HG03280 (cell line): ENCODE measurements at regions not wholly inside any gene's neighbourhood (a gene's known extent, or its start where the extent isn't known, plus 50 kb on each side); places are given as distances from the start of the nearest gene placed in this dataset.

ENCODE experiments used
- ATAC-seq: cut with Tn5 transposase; IDR thresholded peaks from one replicate; pipeline ENCODE4 v1.9.1; 2021; ENCODE audit warnings: mild to moderate bottlenecking, moderate library complexity; ENCODE audit not compliant: unreplicated experiment

DNA sequence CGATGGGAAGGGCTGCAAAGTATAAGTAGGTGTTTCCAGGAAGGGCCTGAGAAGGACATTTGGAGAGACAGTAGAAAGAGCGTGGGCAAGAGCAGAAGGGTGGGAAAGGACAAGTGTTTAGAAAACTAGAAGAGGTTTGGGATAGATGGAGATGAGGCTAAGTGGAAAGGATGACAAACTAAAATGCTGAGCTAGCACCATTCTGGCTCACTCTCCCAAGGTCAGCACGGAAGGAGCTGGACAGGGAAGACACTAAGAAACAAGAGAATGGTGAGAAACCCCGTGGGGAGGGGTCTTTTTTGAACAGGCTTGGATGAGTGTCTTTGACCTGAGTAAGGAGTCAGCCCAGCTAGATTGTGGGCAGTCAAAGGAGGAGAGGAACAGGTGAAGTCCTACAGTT is 286.0 kb downstream of the CDK5RAP2 start:
- no peak for ATAC-seq

DNA sequence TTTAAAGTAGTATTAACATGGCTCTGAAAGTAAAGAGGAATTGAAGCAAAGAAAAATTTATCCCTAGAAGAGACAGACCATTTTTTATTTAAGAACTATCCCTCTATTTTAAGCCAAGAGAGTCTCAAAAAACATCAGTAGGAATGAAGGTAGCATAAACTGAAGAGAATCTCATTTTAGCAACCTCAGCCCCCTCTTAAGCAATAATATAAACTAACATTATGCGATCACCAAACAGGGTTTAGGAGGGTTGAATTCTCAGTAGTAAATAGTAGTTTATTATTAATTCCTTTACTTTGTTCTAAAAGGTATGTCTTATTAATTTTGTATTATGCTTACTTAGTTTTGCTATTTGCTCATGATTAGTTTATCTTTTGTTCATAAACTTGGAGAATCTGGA is 287.4 kb downstream of the CDK5RAP2 start:
- no peak for ATAC-seq

DNA sequence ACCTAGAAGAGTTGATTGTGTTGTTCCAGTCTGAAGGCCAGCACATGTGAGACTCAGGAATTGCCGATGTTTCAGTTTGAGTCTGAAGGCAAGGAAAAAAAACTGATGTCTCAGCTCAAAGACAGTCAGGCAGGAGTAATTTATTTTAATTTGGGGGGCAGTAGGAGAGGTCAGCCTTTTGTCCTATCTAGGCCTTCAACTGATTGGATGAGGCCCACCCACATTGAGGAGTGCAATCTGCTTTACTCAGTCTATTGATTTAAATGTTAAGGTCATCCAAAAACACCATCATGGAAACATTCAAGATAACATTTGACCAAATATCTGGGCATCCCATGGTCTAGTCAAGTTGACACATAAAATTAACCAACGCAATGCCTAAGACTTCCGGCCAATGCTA is 288.9 kb downstream of the CDK5RAP2 start:
- no peak for ATAC-seq

DNA sequence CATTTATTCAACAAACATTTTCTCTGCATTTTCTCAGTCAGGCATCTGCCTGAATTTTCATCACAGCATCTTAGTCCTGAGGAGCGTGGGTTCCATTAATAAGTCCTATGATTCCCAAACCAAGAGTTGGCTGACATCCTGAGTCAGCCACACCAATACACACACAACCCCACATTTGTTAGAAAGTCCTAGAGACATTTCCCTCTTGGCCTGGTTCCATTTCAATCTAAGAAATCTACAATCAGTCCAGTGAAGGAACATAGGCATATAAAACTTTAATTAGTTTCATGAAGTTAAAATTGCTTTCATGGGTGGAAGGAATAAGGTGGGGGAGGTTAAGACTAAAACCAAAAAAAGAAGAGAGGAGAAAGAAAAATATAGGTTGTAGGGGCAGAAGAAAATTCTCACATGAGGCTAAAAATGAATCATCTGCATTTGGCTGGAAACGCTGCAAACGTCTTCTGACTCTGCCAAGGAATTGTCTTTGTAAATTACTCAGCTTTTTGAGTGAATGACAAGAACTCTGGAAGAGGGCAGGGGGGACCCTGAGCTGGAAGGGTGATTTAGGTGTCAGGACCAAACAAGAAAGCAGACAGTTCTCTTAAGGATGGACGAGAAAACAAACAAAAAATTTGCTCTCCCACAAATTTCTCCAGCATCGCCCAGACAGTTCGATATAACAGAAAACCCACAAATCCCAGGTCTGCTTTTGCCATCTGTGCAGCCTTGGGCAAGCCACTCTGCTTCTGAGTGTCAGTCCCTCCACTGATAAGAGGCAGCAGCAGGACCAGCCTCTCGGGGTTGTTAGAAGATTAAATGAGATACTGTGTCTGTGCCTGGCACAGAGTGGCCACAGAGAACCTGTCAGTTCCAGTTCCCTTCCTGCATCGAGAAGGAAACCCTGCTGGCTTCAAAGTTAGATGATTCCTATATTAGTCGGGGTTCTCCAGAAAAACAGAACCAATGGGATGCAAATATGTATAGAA is 289.7 kb downstream of the CDK5RAP2 start:
- no peak for ATAC-seq

DNA sequence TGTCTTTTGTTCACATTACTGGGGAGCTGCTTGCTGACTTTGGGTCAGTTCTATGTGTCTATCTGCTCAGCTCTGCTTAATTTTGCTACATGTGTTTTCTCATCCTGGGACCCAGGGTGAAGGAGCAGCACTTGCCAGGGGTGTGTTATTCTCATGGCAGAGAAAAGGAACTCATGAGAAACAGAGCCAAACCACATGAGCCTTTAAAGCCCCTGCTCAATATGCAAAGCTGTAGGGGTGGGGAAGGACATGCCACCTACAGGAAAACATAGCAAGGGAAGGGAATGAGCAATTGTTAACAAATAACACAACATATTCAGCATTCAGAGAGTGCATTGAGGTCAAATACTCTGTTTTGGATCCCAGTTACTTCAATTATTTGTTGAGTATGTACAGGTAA is 290.9 kb downstream of the CDK5RAP2 start:
- no peak for ATAC-seq

DNA sequence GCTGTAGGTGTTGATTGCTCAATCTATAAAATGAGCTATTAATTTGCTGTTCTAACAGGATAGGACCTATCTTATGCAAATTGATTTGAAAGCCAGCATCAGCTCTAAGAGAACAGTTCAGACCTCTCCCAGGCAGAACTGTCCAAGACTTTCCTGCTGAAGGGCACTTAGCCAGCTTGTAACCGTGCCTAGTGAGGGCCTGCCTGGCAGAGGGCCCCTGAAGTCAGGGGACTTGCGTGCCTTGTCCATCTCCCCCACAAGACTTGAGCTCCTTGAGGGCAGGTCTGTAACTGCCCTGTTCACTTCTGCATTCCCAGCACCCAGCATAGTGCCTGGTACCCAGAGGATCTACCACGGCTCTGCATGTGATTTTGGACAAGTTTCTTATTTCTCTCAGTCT is 293.4 kb downstream of the CDK5RAP2 start:
- no peak for ATAC-seq

DNA sequence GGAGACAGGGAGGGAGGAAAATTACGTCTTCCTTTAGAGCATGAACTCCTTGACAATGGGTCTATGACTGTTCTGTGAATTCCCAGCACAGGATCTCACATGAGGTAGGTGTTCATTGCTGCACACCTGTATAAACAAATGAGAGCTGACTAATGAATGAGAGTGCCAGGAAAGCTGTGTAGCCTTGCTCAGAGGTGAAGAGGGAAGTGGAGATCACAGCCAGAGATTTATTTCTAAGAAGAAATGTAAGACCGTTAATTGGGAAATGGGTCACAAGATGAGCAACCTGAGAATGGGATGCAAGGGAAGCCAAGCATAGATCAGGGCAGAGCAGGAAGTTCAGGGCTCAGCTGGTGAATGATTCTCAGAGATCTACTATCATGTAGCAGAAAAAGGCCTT is 295.1 kb downstream of the CDK5RAP2 start:
- ATAC-seq: no peak

DNA sequence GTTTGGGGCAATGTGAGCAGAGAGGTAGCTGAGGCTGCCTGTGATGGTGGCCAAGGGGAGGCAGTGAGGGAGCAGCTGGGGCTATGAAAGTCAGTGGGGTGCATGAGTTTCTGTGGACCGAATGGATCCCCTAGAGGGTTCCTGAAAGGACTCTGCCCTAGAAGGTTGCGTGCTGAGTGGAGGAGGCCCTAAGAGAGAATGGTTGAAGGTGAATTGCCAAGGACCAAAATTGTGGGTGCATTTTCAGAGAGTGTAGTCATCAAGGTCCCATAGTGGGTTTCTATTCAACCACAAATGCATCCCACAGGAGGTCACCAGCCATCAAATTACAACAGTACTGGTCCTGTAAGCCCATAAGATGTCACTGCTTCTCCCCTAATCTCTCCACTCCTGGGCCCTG is 298.3 kb downstream of the CDK5RAP2 start:
- ATAC-seq: no peak

DNA sequence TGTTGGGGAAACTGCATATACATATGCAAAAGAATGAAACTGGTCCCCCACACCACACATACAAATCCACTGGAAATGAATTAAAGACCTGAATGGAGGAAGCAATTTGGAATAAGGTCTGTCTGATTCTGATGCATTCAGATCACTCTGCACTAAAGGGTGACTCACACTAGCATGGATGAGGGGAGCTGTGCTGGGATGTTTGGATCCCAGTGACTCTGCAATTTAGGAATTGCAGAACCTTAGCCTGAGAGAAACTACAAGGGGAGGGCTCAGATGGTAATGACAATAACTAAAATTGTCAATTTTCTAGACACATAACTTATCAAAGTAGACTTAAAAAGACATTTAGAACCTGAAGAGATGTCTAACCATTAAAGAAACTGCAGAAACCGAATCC is 312.0 kb downstream of the CDK5RAP2 start:
- no peak for ATAC-seq

DNA sequence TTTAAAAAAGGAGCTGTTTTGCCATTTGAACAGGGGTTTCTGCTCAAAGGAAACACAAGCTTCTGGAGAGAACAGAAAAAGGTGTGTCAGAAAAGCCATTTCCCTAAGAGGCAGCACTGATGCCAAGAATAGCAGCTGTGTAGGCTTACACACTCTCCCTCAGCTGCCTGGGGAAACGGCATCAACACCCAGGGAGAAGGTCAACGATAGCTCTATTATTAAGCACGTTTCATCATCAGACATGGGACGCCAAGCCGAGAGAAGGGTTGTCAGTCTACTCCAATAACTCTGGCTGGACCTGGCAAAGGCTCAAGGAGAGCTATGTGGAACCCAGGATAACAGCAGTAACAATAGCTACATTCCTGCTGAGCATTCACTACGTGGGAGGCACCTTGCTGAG is 314.2 kb downstream of the CDK5RAP2 start:
- ATAC-seq: no peak

DNA sequence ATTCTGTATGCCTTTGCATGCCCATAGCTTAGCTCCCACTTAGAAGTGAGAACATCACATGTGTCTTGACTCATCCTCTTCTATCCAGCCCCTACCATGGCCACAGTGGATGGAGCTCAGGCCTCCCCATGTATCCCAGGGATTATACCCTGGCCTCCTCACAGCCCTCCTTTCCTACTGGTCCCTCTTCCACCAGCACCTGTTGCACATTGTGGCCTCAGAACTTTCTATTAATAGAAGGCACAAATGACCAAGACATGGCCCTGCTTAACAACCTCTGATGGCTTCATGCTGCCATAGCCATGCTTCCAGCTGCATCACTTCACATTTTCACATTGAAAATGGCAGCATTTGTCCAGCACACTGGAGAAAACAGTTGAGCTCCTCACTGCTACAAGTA is 315.4 kb downstream of the CDK5RAP2 start:
- no peak for ATAC-seq

DNA sequence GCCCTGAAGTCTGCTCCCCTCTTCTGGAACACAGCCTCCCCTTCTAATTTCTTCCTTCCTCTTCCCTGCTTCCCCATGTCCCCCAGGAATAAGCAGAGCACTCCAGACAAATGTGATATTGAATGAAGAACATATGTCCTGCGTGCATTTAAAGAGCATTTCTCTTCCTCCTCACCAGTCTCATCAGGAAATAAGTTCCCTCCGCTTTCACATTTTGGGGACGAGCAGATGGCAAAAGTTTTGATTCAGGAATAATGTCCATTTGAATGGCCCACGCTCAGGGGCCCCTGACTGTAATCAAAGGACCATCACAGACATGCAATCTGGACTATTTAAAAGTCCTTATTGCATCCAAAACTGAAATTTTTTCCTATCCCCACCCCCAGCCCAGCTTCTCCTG is 316.1 kb downstream of the CDK5RAP2 start:
- no peak for ATAC-seq

DNA sequence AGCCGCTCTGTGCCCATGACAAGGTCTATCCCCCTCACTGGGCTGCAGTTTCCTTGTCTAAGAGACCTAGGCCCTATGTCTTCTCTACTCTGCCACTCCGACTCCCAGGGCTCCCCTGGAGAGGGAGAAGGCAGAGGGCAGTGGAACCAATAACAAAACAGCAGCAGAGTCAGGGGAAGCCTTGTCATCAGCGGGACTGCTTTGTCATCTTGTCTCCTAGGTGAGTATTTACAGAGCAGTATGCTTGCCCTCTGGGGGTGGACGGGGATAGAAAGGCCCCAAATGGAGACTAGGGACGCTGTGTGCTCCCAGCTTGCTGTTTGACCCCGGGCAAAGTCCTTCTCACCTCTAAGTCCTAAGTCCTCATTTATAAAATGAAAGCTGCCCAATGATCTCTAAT is 318.5 kb downstream of the CDK5RAP2 start:
- ATAC-seq: no peak

DNA sequence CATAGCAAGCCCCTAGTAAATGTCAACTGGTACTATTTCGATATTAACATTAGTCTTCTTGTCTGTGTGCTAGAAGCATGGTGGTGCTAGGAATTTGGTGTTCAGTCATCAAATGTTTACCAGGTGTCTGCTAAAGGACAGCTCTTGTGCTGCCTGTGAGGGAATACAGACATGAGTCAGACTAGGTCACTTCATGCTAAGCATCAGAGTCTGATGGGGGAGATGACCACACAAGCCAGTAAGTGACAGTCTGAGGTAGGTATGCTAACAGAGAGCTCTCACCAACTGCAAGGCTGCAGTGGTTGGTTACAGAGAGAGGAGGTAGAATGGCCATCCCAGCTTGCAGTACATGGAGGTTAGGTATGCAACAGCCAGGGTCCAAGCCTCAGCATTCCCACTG is 320.9 kb downstream of the CDK5RAP2 start:
- ATAC-seq: no peak

DNA sequence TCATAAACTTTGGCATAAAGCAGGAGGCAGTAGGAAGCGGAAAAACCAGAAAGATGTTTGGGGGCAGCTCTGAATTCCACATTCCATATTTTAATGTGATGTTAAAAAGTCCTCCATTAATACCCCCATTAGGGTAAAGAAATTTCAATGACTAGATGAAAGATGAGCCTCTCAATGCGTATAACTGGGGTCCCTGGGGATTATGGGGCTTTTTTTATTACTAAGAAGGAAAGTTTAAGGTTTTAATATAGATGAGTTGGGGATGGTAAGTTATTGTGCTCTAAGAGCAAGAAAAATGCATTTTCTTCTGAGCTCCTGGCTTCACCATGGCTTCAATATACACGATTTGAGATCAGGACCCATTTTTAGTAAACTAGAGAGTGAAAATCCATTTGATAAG is 321.9 kb downstream of the CDK5RAP2 start:
- ATAC-seq: no peak

DNA sequence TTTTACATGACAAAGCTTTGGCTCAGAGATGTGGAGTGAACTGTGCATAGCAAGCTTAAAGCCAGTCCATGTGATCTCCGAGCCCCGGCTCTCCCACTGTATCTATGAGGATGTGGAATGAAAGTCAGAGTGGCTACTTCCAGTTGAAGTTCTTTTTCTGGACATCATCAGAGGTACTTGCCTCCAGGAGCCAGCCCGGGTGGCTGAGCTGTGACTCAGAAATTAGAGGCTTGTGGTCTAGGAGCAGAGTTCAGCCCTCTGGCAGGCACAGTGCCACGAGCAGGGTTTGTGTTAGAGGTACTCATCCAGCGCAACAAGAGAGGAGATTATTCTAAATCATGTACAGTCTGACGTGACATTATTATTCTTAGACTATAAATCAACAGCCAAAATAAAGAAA is 322.5 kb downstream of the CDK5RAP2 start:
- no peak for ATAC-seq

DNA sequence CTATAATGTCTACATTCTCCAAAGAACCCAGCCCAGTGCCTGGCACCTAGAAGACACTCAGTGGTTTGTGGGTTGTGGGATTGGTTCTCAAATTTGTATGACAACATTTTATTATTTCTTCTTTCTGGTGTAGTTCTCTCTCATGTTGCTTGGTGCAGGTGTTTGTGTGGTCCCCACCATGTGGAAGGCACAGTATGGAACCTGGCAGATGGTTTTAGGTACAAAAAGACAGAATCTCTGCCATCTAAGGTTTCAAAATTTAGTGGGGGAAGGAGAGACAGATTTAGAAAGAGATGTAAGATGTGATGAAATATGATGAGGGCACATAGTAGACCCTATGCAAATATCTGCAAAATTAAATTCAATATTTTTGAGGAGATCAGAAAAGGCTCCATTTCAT is 323.8 kb downstream of the CDK5RAP2 start:
- no peak for ATAC-seq

DNA sequence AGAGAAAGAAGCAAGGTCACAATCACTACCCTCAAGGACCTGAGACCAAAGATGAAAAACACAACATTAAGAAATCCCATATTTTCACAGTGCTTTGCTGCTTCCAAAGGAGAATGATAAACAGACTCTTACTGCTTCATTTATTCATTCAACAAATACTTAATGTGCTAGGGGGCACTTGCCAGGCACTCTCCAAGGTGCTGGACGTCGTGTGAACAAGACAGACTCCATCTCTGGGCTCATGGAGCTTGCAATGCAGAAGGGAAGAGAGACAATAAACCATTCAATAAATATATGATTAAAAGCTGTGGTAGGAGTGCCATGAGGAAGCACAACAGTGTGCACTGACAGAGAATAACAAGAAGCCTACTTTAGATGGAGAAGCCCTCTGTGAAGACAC is 327.7 kb downstream of the CDK5RAP2 start:
- ATAC-seq: no peak

DNA sequence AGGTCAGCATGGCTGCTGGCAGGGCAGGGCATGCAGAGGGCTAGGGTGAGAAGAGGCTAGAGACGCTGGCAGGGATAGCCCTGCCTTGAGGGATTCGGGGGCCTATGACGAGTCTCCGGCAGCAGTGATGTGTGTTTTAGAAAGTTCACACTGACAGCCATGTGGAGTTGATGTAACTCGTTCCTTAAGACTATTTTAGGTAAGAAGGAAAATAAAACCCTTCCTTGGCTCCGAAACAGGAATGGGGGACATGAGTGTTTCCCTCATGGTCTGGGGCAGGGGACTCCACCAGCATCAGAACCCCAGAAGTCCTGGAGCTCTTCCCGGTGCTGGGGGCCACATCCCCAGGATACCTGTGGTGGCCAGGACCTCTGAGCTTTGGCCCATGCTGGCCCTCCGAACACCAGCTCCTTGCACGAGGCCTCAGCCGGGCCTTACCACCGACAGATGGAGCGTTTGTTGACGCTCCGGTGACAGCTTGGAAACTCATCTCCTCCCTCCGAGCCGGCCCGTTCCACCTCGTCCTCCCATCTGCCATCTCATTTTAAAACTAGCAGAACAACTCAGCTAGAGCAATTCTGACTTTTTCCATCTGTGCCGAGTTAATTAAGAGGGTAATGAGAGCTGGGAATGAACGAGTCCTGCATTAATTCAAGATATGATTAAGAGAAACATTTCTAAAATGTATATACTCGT is 337.7 kb downstream of the CDK5RAP2 start:
- ATAC-seq: no peak

DNA sequence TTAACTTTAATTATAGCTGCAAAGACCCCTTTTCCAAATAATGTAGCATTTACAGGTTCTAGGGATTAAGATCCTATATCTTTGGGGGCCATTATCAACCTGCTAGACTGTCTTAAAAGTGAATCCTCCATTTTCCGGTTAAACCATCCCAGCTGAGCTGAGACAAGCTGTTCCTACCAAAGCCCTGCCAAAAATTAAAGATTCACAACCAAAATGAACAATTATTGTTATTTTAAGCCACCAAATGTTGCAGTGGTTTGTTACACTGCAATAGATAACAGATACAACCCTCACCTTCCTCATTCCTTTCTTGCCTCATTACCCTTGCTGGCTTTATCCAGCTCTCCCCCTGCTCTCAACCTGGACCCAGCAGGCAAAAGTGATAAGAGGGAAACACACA is 343.4 kb downstream of the CDK5RAP2 start:
- no peak for ATAC-seq

DNA sequence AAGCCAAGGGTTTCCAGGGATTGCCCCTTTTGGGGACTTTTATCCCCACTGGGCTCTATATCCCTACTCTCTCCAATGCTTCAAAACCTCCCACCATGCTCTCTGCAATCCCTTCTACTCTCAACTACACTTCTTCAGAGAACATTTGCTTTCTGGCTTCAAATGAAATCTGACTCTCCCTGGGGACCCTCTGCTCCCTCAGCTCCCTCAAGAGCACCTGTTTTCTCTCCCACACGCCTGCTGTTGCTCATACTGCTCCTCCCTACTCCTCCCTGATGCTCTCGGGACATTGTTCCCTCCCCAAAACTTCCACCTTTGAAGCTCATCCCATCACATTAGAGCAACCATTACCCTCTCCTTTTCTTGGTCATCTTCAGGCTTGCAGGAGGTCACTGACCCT is 344.9 kb downstream of the CDK5RAP2 start:
- no peak for ATAC-seq

DNA sequence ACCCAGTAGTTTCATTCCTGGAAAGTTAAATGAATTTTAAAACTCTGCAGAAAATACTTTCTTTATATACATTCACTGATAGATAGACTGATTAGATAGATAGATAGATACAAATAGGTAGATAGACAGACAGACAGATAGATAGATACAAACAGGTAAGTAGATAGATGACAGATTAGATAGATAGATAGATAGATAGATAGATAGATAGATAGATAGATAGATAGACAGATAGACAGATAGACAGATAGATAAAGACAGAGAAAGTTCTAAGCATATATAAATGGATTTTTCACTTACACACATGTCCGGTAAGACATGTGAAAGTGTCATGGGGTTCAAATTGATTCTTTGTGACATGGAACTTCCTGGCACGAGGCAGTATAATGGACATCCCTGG is 349.7 kb downstream of the CDK5RAP2 start:
- ATAC-seq: no peak
